ENCODE measurements at regions not wholly inside any gene's neighbourhood (a gene's known extent, or its start where the extent isn't known, plus 50 kb on each side); places are given as distances from the start of the nearest gene placed in this dataset.
"Not testable (repeated sequence)": the region's sequence is repeated elsewhere in the genome, so short reads cannot be mapped to it uniquely, and the experiment has no call there.

DNA sequence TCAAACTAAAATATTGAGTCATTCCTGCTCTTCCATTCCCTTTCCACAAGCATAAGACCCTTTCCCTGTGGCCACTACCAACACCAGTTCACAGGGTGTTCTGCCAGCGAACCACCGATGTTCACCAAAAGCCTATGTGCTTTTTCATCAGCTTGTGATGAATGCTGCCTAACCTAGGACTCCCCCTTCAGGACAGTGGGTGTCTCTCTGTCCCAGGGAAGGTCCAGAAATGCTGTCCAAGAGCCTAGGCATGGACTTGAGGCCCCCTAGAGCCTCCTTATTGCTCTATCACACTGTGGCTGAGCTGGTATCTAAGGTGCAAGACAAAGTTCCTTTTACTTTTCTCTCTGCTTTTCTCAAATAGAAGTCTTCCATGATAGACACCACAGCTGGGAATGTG is 1015.6 kb downstream of the PCDH19 start:
- DNase-seq, result no peak

DNA sequence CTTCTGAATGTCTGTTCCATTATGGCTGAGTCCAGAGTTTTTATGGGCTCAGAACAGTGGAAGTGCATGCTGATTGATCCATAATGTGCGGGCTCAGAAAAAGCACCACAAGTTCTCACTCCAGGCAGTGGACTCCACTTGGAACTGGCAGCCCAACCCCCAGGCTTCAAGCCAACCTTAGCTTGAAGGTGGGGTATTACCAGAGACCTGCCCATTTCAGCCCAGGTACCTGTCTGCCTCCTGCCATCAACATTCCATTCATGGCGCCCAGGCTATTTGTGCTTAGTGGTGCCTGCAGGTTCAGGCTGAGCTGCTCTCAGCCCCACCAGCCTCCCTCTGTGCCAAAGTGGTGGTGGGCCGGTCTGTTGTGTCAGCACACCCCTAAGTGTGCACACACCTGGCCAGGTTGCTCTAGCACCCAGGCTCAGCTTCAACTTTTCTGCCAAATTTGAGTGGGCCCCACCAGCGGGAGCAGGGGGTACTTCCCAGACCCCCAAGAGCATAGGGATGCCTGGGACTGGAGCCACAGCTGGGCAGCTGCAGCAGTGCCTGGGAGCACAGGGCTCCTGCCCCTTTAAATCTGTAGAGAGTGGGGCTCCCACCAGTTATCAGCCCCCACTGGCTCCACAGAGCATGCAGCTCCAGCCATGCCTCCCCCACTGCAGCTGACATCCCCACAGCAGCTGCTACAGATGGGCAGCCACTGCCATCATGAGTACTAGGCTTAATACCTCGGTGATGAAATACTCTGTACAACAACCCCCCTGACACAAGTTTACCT is 1025.3 kb downstream of the PCDH19 start:
- no peak for DNase-seq

GRCh38 chrX:99383786-99384185 is 1026.3 kb downstream of the PCDH19 start:
- no peak for DNase-seq

DNA sequence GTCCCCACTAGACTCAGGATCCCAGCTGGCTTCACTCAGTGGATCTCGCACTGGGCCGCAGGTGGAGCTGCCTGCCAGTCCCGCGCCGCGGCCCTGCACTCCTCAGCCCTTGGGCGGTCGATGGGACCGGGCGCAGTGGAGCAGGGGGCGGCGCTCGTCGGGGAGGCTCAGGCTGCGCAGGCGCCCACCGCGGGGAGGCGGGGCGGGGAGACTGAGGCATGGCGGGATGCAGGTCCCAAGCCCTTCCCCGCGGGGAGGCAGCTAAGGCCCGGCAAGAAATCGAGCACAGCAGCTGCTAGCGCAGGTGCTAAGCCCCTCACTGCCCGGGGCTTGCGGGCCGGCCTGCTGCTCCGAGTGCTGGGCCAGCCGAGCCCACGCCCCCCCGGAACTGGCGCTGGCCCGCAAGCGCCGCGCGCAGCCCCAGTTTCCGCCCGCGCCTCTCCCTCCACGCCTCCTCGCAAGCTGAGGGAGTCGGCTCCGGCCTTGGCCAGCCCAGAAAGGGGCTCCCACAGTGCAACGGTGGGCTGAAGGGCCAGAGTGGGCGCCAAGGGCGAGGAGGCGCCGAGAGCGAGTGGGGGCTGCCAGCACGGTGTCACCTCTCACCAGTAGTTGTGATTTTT is 1038.0 kb downstream of the PCDH19 start:
- DNase-seq, result no peak

GRCh38 chrX:99353412-99353811 is 1056.7 kb downstream of the PCDH19 start:
- DNase-seq, result no peak

DNA sequence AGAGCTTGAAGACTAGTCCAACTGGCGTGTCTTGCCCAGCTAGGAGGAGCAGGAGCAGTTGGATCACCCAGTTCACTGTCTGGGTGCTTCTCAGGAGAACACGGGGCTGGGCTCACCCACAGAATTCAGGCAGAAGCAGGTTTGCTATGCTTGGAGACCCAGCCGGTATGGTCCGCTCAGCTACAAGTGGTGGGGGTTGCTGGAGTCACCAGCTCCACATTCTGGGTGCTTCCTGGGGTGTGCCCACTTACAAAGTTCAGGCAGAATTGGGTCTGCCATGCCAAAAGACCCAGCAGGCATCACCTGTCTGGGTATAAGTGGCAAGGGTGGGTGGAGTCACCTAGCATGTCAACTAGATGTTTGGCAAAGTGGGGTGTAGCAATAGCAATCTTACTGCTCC is 1061.8 kb downstream of the PCDH19 start:
- DNase-seq, result no peak

GRCh38 chrX:99308302-99308701 is 1101.8 kb downstream of the PCDH19 start:
- no peak for DNase-seq

DNA sequence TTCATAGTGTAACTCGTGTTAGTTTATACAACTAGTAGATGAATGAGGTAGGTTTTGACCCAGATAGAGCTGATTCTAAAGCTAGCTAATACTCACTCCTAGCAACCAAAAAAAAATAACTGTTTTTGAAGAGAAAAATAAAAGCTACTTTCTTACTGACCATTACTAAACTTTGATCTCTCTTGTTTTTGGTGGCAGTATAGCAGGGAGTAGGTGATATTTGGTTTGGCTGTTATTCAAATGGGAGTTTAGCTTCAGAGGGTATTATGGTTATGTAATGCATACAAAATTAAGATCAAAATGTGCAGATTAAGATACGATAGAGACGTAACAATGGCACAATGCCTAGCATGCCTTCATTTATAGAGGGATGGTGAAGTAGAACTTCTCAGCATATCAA is 1104.5 kb downstream of the PCDH19 start:
- no peak for DNase-seq

GRCh38 chrX:99301990-99302389 is 1108.1 kb downstream of the PCDH19 start:
- DNase-seq, result no peak

GRCh38 chrX:99271641-99272040 is 1138.4 kb downstream of the PCDH19 start:
- no peak for DNase-seq

GRCh38 chrX:99266255-99266654 is 1143.8 kb downstream of the PCDH19 start:
- DNase-seq, result no peak

GRCh38 chrX:99248180-99248579 is 1161.9 kb downstream of the PCDH19 start:
- DNase-seq, result no peak

GRCh38 chrX:99242001-99242400 is 1168.1 kb downstream of the PCDH19 start:
- DNase-seq, result no peak

- DNase-seq, result not testable (repeated sequence)
Measured at GRCh38 chrX:99234384-99234783, 1175.7 kb downstream of the PCDH19 start.

DNA sequence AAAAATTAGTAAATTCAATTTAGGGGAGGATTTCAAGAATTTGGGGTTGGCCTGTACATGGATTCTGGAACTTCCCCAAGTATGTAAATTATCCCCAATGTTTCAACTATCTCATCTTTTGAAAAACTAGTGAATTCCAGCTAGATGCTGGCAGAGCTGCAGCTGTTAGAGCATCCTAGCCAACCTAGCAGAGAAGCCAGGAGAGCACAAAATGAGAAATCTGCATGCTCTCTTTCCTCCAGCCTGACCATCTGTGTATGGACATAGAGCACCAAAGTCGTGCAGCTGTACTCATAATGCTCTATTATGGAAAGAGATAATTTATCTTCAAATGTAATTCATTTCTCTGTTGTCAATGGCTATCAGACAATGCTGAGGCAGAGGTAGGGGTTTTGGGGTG is 1217.7 kb downstream of the PCDH19 start:
- no peak for DNase-seq

GRCh38 chrX:99184153-99184552 is 1225.9 kb downstream of the PCDH19 start:
- no peak for DNase-seq

DNA sequence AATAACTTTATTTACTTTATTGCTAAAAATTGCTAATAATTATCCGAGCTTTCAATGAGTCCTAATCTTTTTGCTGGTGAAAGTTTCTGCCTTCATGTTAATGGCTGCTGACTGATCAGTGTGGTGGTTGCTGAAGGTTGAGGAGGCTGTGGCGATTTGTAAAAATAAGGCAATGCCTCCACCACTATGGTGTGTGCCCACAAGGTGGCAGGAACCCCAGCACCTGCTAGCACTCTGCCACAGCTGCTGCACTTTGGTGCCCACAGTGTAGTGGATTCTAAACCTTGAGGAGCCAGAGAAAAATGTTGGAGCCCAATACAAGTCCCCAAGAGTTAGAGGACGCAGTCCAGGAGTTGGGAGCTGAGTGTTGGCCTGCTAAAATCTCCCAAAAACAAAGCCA is 1237.1 kb downstream of the PCDH19 start:
- DNase-seq, result no peak

DNA sequence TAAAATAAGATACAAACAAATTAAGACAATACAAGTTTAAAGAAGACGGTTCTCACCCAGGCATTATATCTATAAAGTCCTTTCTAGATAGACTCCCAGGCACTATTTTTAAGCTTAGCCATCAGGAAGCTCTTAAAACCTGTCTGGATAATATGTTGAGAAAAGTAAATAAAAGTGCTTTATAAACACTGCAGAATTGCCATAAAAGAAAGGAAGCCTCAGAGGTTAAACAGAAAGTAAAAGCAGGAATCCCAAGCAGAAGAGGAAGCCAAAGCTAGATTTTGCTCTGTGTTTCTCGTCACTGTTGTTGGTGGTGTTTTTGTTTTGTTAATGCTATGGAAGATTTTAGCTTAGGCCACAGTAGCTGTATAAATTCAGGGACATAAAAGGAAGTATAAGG is 1267.3 kb downstream of the PCDH19 start:
- no peak for DNase-seq

GRCh38 chrX:99137488-99137887 is 1272.6 kb downstream of the PCDH19 start:
- DNase-seq, result no peak

DNA sequence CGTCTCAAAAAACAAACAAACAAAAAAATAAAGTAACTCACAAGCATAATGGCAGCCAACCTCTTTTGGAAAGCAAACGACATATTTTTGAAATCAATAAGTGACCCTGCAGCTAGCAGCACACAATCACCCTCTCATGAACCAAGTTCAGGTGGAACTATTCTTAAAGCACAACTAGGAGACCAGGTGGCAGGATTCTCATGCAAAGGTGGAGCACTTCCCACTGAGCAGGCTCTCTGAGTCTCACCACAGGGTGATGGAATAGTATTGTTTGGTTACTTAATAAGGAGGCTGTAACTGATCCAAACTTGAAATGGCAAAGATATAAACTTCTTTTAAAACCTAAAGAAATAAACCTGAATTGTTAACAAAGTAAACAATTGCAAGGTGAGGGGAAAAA is 1293.1 kb downstream of the PCDH19 start:
- no peak for DNase-seq

DNA sequence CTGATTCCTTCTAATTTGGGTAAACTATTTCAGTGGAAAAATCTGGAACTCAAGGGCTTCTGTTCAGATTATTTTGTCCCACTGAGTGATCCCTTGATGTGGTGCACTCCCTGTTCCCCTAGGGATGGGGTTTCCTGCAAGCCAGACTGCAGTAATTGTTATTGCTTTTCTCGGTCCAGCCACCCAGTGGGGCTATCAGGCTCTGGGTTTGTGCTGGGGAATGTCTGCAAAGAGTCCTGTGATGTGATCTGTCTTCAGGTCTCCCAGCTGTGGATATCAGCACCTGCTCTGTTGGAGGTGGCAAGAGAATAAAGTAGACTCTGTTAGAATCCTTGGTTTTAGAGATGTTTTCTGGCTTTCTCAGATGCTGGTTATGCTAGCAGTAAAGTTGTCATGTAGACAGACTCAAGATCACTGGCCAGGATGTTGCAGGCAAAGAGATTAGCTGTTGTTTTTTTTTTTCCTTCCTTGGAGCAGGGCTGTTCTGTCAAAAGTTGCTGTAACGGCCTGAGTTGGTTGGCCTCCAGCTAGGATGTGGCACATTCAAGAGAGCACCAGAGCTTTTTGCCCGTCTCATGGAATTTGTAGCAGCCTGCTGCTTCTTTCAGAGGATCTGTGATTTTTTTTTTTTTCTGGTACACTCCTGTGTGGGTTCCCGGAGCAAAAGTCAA is 1314.0 kb downstream of the PCDH19 start:
- DNase-seq, result no peak

DNA sequence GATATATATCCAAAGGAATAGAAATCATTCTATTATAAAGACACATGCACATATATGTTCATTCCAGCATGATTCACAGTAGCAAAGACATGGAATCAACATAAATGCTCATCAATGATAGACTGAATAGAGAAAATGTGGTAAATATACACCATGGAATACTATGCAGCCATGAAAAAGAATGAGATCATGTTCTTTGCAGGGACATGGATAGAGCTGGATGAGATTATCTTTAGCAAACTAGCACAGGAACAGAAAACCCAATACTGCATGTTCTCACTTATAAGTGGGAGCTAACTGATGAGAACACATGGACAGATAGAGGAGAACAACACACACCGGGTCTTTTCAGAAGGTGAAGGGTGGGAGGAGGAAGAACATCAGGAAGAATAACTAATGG is 1318.6 kb downstream of the PCDH19 start:
- no peak for DNase-seq

- DNase-seq, result no peak
Measured at GRCh38 chrX:99078301-99078700, 1331.8 kb downstream of the PCDH19 start.

DNA sequence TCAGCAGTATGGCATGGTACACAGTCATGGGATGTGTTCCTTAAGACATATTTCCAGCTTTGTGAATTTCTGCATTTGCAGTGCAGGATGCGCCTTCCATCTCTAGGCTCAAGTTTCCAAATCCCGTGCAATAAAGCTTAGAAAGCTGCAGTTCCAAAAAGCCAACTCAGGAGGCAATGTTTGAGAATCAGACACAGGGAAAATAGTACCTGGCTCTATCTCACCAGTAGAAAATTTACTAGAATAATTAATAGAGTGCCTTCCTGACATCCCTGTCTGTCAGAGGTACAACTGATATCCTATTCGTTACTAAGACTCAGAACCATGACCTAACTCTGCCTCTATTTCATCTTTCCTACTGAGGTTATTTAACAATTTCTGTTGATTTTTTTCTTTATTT is 1333.0 kb downstream of the PCDH19 start:
- no peak for DNase-seq
